HG03175 (cell line): ENCODE measurements at regions not wholly inside any gene's neighbourhood (a gene's known extent, or its start where the extent isn't known, plus 50 kb on each side); places are given as distances from the start of the nearest gene placed in this dataset.

Source experiments
- ATAC-seq: cut with Tn5 transposase; IDR thresholded peaks from one replicate; pipeline ENCODE4 v1.9.1; 2021; ENCODE audit warnings: mild to moderate bottlenecking, moderate library complexity; ENCODE audit not compliant: unreplicated experiment

- no peak for ATAC-seq
Observed at GRCh38 chr15:47945872-47946650, 174.7 kb upstream of the SLC24A5 start.

- ATAC-seq = no peak
Observed at GRCh38 chr15:47949815-47950214, 171.0 kb upstream of the SLC24A5 start.

- ATAC-seq = no peak
Observed at GRCh38 chr15:47950447-47950846, 170.3 kb upstream of the SLC24A5 start.

GRCh38 chr15:47951781-47952180, 169.0 kb upstream of the SLC24A5 start:
- no peak for ATAC-seq

GRCh38 chr15:47954196-47954595, 166.6 kb upstream of the SLC24A5 start:
- no peak for ATAC-seq

- no peak for ATAC-seq
Observed at GRCh38 chr15:47955021-47955420, 165.8 kb upstream of the SLC24A5 start.

GRCh38 chr15:47959617-47960413, 161.0 kb upstream of the SLC24A5 start:
- ATAC-seq = no peak

GRCh38 chr15:47961401-47962090, 159.2 kb upstream of the SLC24A5 start:
- peak; percentile 92 for ATAC-seq

GRCh38 chr15:47963265-47963664, 157.5 kb upstream of the SLC24A5 start:
- ATAC-seq = no peak

- ATAC-seq = no peak
Observed at GRCh38 chr15:47964229-47964628, 156.6 kb upstream of the SLC24A5 start.

- ATAC-seq = no peak
Observed at GRCh38 chr15:47965297-47965696, 155.5 kb upstream of the SLC24A5 start.

- no peak for ATAC-seq
Observed at GRCh38 chr15:47968593-47968992, 152.2 kb upstream of the SLC24A5 start.

GRCh38 chr15:47971637-47972036, 149.2 kb upstream of the SLC24A5 start:
- ATAC-seq = no peak

GRCh38 chr15:47972738-47973137, 148.1 kb upstream of the SLC24A5 start:
- no peak for ATAC-seq

GRCh38 chr15:47974724-47975123, 146.1 kb upstream of the SLC24A5 start:
- no peak for ATAC-seq

GRCh38 chr15:47975427-47975826, 145.4 kb upstream of the SLC24A5 start:
- no peak for ATAC-seq

- ATAC-seq = no peak
Observed at GRCh38 chr15:47983533-47983932, 137.3 kb upstream of the SLC24A5 start.

GRCh38 chr15:47985568-47985967, 135.2 kb upstream of the SLC24A5 start:
- no peak for ATAC-seq

GRCh38 chr15:47987461-47987860, 133.3 kb upstream of the SLC24A5 start:
- ATAC-seq = peak; percentile 4

- peak; percentile 91 for ATAC-seq
Observed at GRCh38 chr15:47987908-47988532, 132.8 kb upstream of the SLC24A5 start.

- no peak for ATAC-seq
Observed at GRCh38 chr15:47988564-47988963, 132.2 kb upstream of the SLC24A5 start.
